ENCODE measurements at regions not wholly inside any gene's neighbourhood (a gene's known extent, or its start where the extent isn't known, plus 50 kb on each side); places are given as distances from the start of the nearest gene placed in this dataset.

GRCh38 chr14:58863661-58864345 lies 226.0 kb downstream of the DACT1 start:
- intact Hi-C loops (cut with DNase I) = no loop called here
- DNase-seq (ENCODE audit: missing footprints) (no peak), ATAC-seq (no peak)

- intact Hi-C loops (cut with DNase I) = no loop called here
- ATAC-seq (peak; percentile 74), DNase-seq (ENCODE audit: missing footprints) (no peak)
These were observed 227.2 kb downstream of the DACT1 start for GRCh38 chr14:58864751-58865513.

- ATAC-seq = peak; percentile 73
- intact Hi-C loops (cut with DNase I) = no loop called here
- DNase-seq (ENCODE audit: missing footprints) = no peak
These were observed 227.9 kb downstream of the DACT1 start for GRCh38 chr14:58865514-58866281.

DNA sequence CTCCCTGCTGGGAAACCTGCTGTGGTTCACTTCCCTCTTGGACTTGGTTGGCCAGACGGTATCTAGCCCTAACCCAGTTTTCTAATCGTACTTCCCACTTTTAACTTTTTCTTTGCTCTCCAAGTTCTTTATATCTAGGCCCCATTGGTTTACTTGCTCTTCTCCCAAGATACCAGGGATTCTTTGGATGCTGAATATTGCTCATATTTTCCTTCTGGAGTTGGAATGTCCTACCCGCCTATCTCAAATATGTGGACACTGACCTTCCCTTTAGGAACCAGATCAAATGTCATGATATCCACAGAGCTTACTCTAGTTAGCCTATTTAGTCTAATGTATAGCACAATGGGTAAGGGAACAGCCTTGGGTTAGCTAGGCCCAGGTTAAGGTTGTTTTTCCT lies 228.6 kb downstream of the DACT1 start:
- no peak for DNase-seq (ENCODE audit: missing footprints)
- intact Hi-C loops (cut with DNase I) = no loop called here
- no peak for ATAC-seq

GRCh38 chr14:58870961-58871360 lies 233.2 kb downstream of the DACT1 start:
- intact Hi-C loops (cut with DNase I) = no loop called here
- DNase-seq (ENCODE audit: missing footprints) = no peak
- ATAC-seq = no peak

- intact Hi-C loops (cut with DNase I) = no loop called here
- DNase-seq (ENCODE audit: missing footprints) (no peak), ATAC-seq (no peak)
These were observed 233.8 kb downstream of the DACT1 start for GRCh38 chr14:58871573-58871972.

- DNase-seq (ENCODE audit: missing footprints) = no peak
- intact Hi-C loops (cut with DNase I) = no loop called here
- ATAC-seq = no peak
These were observed 234.3 kb downstream of the DACT1 start for GRCh38 chr14:58872061-58872460.

- intact Hi-C loops (cut with DNase I) = no loop called here
- DNase-seq (ENCODE audit: missing footprints) (no peak), ATAC-seq (no peak)
These were observed 235.6 kb downstream of the DACT1 start for GRCh38 chr14:58873228-58873953.

DNA sequence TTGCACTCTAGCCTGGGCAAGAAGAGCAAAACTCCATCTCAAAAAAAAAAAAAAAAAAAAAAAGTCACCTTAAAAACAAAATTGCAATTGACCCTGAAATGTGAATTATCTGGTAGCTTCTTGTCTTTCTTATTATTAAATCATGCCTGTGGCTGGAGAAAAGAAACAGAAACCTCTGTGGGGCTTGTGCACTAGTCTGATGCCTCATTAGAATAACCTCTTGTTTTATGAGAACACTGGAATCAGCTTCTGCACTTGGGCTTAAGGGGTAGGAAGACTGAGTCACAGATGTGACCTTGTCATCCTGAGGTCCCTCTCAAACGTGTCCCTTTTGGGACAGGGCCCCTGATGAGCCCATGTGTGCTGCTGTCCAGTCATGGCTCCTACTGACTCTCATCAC lies 237.9 kb downstream of the DACT1 start:
- intact Hi-C loops (cut with DNase I) = no loop called here
- DNase-seq (ENCODE audit: missing footprints) = no peak
- no peak for ATAC-seq

- intact Hi-C loops (cut with DNase I) = no loop called here
- DNase-seq (ENCODE audit: missing footprints) (no peak), ATAC-seq (no peak)
These were observed 238.8 kb downstream of the DACT1 start for GRCh38 chr14:58876608-58877007.

DNA sequence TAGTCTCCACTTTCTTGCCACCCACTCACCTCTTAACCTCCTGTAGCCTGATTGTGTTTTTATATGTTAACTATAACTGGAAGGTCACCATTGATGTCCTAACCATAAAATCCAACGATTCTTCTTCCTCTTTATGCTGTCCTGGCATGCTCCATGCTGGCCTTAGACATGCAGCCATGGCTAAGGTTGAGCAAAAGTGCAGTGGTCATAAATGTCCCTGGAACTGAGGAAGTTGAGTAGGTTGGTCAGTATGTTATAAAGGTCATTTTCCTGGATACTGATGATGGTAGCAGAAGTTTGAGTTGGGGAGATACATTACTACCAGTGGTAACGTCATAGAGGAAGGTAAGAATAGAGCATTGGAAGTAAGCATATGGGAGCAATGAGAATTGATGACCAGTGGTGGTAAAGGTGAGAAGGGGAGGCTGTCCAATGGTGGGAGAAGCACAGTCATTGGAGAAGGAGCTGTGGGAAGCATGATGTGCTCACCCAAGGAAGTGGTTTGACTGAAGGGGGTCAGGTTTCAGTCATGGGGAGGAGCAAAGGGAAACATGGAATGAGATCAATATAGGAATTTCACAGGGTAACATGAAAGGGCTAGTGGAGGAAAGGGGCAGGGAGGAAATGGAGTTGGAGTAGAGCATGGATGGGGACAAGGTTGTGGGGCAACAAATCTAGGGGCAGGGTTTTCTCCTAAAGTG lies 240.8 kb downstream of the DACT1 start:
- intact Hi-C loops (cut with DNase I) = no loop called here
- DNase-seq (ENCODE audit: missing footprints) (no peak), ATAC-seq (no peak)

DNA sequence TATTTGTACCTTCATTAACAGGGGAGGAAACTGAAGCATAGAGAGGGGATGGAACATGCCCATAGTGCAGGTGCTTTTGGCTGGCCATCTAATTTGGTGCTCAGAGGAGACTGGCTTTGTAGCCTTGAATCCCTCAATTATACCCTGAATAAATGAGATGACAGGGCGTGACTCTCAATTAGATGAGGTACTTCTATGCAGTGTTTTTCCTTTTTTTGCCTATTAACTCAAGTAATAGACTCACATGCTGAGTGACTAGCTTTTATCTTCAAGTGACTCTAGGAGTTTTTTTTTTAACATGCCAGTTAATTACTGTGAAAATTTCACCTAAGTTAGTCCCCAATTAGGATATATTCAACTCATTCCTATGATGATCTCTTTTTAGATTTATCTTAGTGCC lies 243.7 kb downstream of the DACT1 start:
- DNase-seq (ENCODE audit: missing footprints) (no peak), ATAC-seq (no peak)
- intact Hi-C loops (cut with DNase I) = no loop called here

DNA sequence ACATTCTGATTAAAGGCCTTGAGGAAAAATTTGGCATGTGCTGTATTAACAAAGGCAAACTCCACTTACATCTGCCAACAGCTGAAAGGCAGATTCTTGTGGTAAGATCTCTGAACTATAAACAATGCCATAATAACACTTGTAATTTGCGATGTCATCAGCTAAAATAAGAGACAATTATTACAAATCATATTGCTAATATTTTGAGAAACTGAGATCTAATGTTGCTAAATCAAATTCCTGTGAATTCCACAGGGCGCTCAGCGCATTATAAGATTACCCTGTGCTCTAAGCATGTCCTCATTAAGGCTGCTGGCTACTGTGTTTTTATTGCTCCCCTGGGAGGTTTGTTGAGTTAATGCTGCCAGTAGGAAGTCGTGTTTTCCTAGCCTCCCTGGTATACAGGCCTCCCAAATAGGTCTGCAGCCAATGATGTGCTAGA lies 244.8 kb downstream of the DACT1 start:
- intact Hi-C loops (cut with DNase I) = no loop called here
- DNase-seq (ENCODE audit: missing footprints) (no peak), ATAC-seq (peak; percentile 85)

DNA sequence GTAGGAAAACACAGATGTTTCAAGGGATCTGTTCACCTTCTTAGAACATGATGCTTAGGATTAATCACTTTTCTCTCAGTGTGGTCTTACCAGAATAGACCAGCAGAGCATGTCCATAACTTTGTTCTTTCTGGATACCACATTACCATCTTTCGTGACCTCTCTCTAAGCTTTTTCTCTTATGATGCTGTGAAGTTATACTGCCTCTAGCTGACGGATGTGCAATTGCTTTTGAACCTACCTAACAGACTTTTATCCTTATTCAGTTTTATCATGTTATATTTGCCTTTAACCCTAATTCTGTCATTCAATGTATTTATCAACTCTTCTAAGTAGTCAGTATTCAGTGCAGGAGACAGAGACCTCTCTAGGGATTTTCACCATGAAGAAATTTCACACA lies 246.7 kb downstream of the DACT1 start:
- DNase-seq (ENCODE audit: missing footprints) (no peak), ATAC-seq (no peak)
- intact Hi-C loops (cut with DNase I) = no loop called here

DNA sequence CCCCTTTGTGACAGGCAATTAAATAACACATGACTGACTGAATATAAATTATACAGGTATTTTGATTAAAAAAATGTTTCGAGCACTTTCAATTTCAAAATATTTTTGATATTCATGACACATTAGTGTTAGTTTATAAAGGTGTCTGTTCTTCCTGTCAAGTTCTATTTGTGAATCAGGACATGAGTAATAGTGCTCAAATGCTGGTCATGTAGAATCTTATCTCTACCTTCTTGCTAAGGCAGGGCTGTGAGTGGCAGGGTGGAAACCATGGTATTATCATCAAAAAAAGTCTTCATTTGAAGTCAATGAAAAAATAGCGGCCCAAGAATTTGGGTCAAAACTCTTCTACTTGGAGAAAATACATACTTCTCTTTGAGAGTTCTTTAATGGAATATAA lies 250.2 kb downstream of the DACT1 start:
- DNase-seq (ENCODE audit: missing footprints) (no peak), ATAC-seq (no peak)
- intact Hi-C loops (cut with DNase I) = no loop called here

DNA sequence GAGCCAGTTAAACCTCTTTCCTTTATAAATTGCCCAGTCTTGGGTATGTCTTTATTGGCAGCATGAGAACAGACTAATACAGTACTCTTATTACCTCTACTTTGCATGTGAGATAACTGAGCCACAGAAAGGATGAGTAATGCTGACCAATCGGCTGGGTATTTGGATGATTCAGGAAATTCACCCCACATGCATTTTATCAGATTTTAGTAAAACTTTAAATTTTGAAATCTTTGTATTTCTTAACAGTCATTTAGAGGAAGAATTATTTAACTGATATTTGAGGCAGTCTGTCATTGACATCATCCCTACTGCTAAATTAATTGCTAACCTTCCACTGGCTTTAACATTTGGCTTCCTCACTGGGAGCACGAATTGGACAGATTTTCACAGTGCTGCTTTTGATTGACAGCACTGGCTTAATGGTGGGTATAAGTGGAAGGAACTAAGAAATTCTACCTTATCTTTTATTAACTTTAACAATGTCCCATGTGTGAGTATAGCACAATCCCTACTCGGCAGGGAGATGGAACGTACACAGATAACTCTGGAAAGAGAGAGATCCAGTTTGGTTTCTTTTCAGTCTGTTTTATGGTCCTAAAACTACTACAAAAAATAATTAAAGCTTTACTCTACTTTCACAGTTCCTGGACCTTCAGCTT lies 261.0 kb downstream of the DACT1 start:
- intact Hi-C loops (cut with DNase I) = no loop called here
- ATAC-seq (peak; percentile 28), DNase-seq (ENCODE audit: missing footprints) (no peak)

DNA sequence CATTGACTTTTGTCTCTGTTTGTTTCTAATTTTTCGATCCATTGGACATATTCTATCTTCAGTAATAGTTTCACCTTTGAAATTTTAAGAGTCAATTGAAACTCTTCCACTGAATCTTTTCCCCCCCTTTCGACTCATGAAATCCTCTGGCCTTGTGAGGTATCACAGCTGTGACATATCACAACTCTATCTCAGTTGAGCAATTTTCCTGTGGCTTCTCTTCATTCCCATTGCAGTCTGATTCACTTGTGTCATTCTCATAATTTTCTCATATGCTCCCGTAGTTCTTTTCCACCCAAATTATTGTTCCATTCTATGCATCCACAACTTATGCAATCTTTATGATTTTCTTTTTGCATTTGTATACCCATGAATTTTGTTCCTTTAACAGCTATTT lies 261.6 kb downstream of the DACT1 start:
- ATAC-seq (peak; percentile 79), DNase-seq (ENCODE audit: missing footprints) (no peak)
- intact Hi-C loops (cut with DNase I) = no loop called here

- DNase-seq (ENCODE audit: missing footprints) (no peak), ATAC-seq (no peak)
- intact Hi-C loops (cut with DNase I) = no loop called here
These were observed 264.1 kb downstream of the DACT1 start for GRCh38 chr14:58901826-58902225.

Data from Right ventricle myocardium inferior (tissue), 1 donor.